ENCODE measurements at regions not wholly inside any gene's neighbourhood (a gene's known extent, or its start where the extent isn't known, plus 50 kb on each side); places are given as distances from the start of the nearest gene placed in this dataset.

DNA sequence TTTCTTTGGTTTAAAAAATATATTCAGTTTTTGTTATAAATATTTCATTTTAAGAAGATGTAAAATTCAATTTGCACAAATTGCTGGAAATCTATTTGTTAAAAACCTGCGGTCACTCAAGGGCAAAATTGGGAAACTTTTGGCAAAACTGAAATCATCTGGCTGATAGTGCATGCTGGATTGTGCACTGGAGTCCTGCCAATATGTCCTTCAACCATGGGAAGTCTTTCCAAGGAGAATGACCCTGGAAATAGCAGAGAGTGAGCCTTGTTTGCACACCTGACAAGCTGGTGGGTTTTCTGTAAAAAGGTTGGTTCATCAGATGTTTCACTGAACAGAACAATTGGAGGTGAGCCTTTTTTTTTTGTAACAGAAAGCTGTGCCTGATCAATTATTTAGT is 413.5 kb downstream of the BTBD3 start:
- FAIRE-seq, result no peak
- DNase-seq (ENCODE audit: insufficient read length, low spot score), result no peak
- TF ChIP-seq POLR2AphosphoS5 (IDR thresholded peaks at IDR 0.05; ENCODE audit: low read depth, low read length) (no peak), POU2F2 (IDR thresholded peaks at IDR 0.05; ENCODE audit: low read depth, low read length) (no peak)

DNA sequence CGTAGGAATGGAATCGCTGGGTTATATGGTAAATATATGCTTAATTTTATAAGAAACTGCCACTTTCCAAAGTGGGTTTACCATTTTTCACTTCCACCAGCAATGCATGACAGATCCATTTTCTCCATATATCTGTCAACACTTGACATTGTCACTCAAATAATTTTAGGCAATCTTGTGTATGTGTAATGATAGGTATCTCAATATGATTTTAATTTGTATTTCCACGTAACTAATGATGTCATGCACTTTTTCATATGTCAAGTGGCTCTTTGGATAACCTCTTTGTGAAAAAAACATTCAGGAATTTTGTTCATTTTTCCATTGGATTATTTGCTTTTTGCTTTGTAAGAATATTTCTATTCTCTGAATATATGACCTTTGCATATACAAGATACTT is 419.9 kb downstream of the BTBD3 start:
- FAIRE-seq (no peak), DNase-seq (ENCODE audit: insufficient read length, low spot score) (no peak)
- TF ChIP-seq TAF1 (IDR thresholded peaks at IDR 0.05; ENCODE audit: low read depth, low read length) (no peak), POU2F2 (IDR thresholded peaks at IDR 0.05; ENCODE audit: low read depth, low read length) (no peak), POLR2A (IDR thresholded peaks at IDR 0.05; ENCODE audit: low read depth, low read length) (no peak)

- TF ChIP-seq POLR2A (IDR thresholded peaks at IDR 0.05; ENCODE audit: low read depth, low read length), result no peak
- no peak for TF ChIP-seq POLR2AphosphoS5 (IDR thresholded peaks at IDR 0.05; ENCODE audit: low read depth, low read length)
- TF ChIP-seq TAF1 (IDR thresholded peaks at IDR 0.05; ENCODE audit: low read depth, low read length), result no peak
- TF ChIP-seq PAX5 (IDR thresholded peaks at IDR 0.05; ENCODE audit: insufficient read depth, low read length, severe bottlenecking), result no peak
- no peak for TF ChIP-seq SPI1 (IDR thresholded peaks at IDR 0.05; ENCODE audit: low read depth, low read length)
- TF ChIP-seq POU2F2 (IDR thresholded peaks at IDR 0.05; ENCODE audit: low read depth, low read length), result no peak
- DNase-seq (ENCODE audit: insufficient read length, low spot score) (no peak), FAIRE-seq (no peak)
Measured at GRCh38 chr20:12345978-12346377, 428.3 kb downstream of the BTBD3 start.

DNA sequence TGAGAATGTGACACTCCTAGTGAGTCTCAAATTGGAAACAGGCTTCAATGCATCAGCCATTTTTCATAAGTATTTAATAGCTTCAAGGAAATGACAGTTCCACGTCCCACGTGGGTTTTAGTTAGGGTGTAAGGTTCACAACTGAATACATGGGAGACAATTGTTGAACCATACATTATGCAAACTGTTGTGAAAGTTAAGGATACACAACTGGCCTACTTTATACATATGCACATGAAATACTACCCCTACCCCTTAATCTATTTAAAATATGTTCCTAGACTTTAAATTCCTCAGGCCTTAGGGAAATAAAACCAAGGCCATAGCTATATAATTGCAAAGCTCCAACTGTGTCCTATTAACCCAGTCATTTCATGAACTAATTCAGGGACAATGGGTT is 436.1 kb downstream of the BTBD3 start:
- TF ChIP-seq POU2F2 (IDR thresholded peaks at IDR 0.05; ENCODE audit: low read depth, low read length) (no peak), TAF1 (IDR thresholded peaks at IDR 0.05; ENCODE audit: low read depth, low read length) (no peak), PAX5 (IDR thresholded peaks at IDR 0.05; ENCODE audit: insufficient read depth, low read length, severe bottlenecking) (no peak), SPI1 (IDR thresholded peaks at IDR 0.05; ENCODE audit: low read depth, low read length) (no peak), POLR2A (IDR thresholded peaks at IDR 0.05; ENCODE audit: low read depth, low read length) (no peak), POLR2AphosphoS5 (IDR thresholded peaks at IDR 0.05; ENCODE audit: low read depth, low read length) (no peak)
- FAIRE-seq, result no peak
- no peak for DNase-seq (ENCODE audit: insufficient read length, low spot score)

DNA sequence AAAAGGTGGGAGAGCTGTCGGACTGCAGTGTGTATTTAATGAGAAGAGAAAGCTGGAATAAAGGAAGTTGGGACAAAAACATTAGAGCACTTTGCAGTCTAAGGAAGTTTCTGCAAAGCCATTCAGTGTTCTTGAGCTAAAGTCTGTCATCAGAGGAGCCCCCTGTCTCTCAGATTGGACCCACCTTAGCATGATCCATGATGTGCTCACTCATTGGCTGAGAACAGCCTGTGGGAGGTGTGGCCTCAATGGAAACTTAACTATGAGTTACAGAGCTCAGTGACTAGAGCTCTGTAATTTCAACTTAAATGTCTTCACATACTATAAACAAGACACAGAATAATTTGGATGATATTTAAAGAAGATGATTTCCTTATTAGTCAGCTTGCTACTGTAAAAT is 437.0 kb downstream of the BTBD3 start:
- TF ChIP-seq TAF1 (IDR thresholded peaks at IDR 0.05; ENCODE audit: low read depth, low read length) (no peak), POU2F2 (IDR thresholded peaks at IDR 0.05; ENCODE audit: low read depth, low read length) (no peak), POLR2AphosphoS5 (IDR thresholded peaks at IDR 0.05; ENCODE audit: low read depth, low read length) (no peak), SPI1 (IDR thresholded peaks at IDR 0.05; ENCODE audit: low read depth, low read length) (no peak)
- no peak for DNase-seq (ENCODE audit: insufficient read length, low spot score)
- no peak for FAIRE-seq

GRCh38 chr20:12355185-12355584 is 437.5 kb downstream of the BTBD3 start:
- DNase-seq (ENCODE audit: insufficient read length, low spot score) (no peak), FAIRE-seq (no peak)
- TF ChIP-seq TAF1 (IDR thresholded peaks at IDR 0.05; ENCODE audit: low read depth, low read length), result no peak
- no peak for TF ChIP-seq PAX5 (IDR thresholded peaks at IDR 0.05; ENCODE audit: insufficient read depth, low read length, severe bottlenecking)
- TF ChIP-seq SPI1 (IDR thresholded peaks at IDR 0.05; ENCODE audit: low read depth, low read length), result no peak
- no peak for TF ChIP-seq POLR2AphosphoS5 (IDR thresholded peaks at IDR 0.05; ENCODE audit: low read depth, low read length)
- no peak for TF ChIP-seq POLR2A (IDR thresholded peaks at IDR 0.05; ENCODE audit: low read depth, low read length)
- no peak for TF ChIP-seq POU2F2 (IDR thresholded peaks at IDR 0.05; ENCODE audit: low read depth, low read length)

DNA sequence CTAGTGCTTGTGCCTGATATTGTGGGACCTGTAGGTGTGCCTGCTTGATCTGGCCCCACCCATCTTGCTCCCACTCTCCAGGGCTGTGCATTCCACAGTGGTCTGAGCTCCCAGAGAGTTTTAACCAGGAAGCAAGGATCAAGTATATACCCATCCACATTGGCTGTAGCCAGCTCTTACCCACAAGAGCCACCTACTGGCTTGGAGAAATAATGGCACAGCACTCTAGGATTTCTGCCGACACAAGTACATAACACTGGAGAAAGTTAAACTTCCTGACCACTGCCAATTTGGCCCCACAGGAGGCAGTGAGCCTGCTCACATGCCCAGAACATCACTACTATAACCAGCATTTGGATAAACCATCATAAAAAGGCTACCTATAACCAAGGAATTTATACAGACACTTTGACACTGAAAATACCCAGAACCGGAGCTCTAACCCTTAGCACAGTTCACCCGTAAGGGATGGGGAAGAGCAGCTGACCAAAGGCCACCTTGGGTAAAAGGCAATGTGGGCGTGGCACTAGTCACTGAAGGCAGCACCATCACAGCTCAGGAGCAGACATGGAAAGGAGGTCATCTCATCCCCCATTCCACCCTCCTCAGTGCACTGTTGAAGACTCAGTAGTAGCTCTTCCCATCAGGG is 440.4 kb downstream of the BTBD3 start:
- TF ChIP-seq PAX5 (IDR thresholded peaks at IDR 0.05; ENCODE audit: insufficient read depth, low read length, severe bottlenecking) (no peak), TAF1 (IDR thresholded peaks at IDR 0.05; ENCODE audit: low read depth, low read length) (no peak), POLR2AphosphoS5 (IDR thresholded peaks at IDR 0.05; ENCODE audit: low read depth, low read length) (no peak), POLR2A (IDR thresholded peaks at IDR 0.05; ENCODE audit: low read depth, low read length) (no peak), SPI1 (IDR thresholded peaks at IDR 0.05; ENCODE audit: low read depth, low read length) (no peak), POU2F2 (IDR thresholded peaks at IDR 0.05; ENCODE audit: low read depth, low read length) (no peak)
- FAIRE-seq, result no peak
- DNase-seq (ENCODE audit: insufficient read length, low spot score), result no peak

- TF ChIP-seq PAX5 (IDR thresholded peaks at IDR 0.05; ENCODE audit: insufficient read depth, low read length, severe bottlenecking) (no peak), POLR2AphosphoS5 (IDR thresholded peaks at IDR 0.05; ENCODE audit: low read depth, low read length) (no peak), POLR2A (IDR thresholded peaks at IDR 0.05; ENCODE audit: low read depth, low read length) (no peak), SPI1 (IDR thresholded peaks at IDR 0.05; ENCODE audit: low read depth, low read length) (no peak), POU2F2 (IDR thresholded peaks at IDR 0.05; ENCODE audit: low read depth, low read length) (no peak), TAF1 (IDR thresholded peaks at IDR 0.05; ENCODE audit: low read depth, low read length) (no peak)
- no peak for DNase-seq (ENCODE audit: insufficient read length, low spot score)
- FAIRE-seq, result no peak
Measured at GRCh38 chr20:12358655-12359009, 440.9 kb downstream of the BTBD3 start.

- FAIRE-seq, result no peak
- TF ChIP-seq POU2F2 (IDR thresholded peaks at IDR 0.05; ENCODE audit: low read depth, low read length) (no peak), SPI1 (IDR thresholded peaks at IDR 0.05; ENCODE audit: low read depth, low read length) (no peak), POLR2A (IDR thresholded peaks at IDR 0.05; ENCODE audit: low read depth, low read length) (no peak), POLR2AphosphoS5 (IDR thresholded peaks at IDR 0.05; ENCODE audit: low read depth, low read length) (no peak), PAX5 (IDR thresholded peaks at IDR 0.05; ENCODE audit: insufficient read depth, low read length, severe bottlenecking) (no peak), TAF1 (IDR thresholded peaks at IDR 0.05; ENCODE audit: low read depth, low read length) (no peak)
- DNase-seq (ENCODE audit: insufficient read length, low spot score), result no peak
Measured at GRCh38 chr20:12371990-12372389, 454.3 kb downstream of the BTBD3 start.

DNA sequence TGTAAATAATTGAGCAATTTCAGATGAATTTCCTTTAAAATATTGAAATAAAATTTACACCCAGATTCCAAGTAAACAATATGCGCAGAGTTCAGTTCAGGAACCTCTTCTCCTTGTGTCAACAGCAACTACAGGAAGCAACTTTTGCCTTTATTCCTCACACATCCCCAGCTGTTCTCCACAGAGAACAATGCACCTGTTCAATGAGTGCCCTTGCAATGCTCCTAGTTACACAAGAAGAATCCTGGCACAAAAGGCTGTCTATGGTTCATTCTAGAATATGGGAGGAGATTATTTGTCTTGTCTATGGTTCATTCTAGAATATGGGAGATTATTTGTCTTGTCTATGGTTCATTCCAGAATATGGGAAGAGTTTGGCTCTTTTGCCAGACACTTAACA is 454.9 kb downstream of the BTBD3 start:
- FAIRE-seq (no peak), DNase-seq (ENCODE audit: insufficient read length, low spot score) (no peak)
- TF ChIP-seq SPI1 (IDR thresholded peaks at IDR 0.05; ENCODE audit: low read depth, low read length), result no peak

DNA sequence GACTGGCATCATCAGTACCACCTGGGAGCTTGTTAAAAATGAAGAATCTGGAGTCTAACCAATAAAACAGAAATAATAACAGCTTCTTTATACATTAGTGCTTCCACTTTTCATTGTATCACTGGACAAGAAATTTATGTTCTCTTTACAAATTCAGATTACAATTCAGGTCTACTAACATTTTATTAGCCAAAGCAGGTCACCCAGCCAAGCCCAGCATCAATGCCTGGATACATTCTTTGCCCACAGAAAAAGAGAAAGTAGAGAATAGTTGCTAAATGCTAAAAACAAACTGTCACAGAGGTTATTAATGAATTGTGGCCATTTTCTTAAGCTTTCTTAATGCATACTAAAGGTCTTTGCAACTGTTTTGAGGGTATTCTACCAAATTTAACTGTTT is 458.3 kb downstream of the BTBD3 start:
- DNase-seq (ENCODE audit: insufficient read length, low spot score) (no peak), FAIRE-seq (no peak)
- no peak for TF ChIP-seq SPI1 (IDR thresholded peaks at IDR 0.05; ENCODE audit: low read depth, low read length)
- TF ChIP-seq PAX5 (IDR thresholded peaks at IDR 0.05; ENCODE audit: insufficient read depth, low read length, severe bottlenecking), result no peak
- TF ChIP-seq POLR2A (IDR thresholded peaks at IDR 0.05; ENCODE audit: low read depth, low read length), result no peak
- TF ChIP-seq POU2F2 (IDR thresholded peaks at IDR 0.05; ENCODE audit: low read depth, low read length), result no peak
- no peak for TF ChIP-seq TAF1 (IDR thresholded peaks at IDR 0.05; ENCODE audit: low read depth, low read length)
- no peak for TF ChIP-seq POLR2AphosphoS5 (IDR thresholded peaks at IDR 0.05; ENCODE audit: low read depth, low read length)

Measured in GM12891 (cell line).